ENCODE measurements at regions not wholly inside any gene's neighbourhood (a gene's known extent, or its start where the extent isn't known, plus 50 kb on each side); places are given as distances from the start of the nearest gene placed in this dataset.

DNA sequence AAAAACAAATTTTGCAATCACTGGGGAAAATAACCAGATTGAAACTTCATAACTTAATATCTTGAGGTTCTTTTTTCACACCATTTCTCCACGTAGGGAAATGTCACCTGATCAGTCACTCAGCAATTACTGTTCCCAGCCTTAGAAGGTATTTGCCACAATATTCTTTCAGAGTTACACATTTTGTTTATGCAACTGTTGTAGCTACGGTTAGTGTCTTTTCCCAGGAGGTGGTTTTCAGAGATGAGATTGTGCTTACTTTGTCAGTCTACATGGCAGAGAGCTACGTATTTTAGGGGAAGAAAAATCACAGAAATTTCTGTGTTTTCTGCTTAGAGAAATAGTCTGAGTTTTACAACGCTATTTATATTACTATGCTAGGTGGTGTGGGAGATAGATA lies 792.8 kb upstream of the B3GALT2 start:
- no peak for TF ChIP-seq CTCF (IDR thresholded peaks at IDR 0.05; ENCODE audit: control insufficient read depth, insufficient read depth, low read depth, low read length, missing control alignments)

GRCh38 chr1:193974286-193974798 lies 787.9 kb upstream of the B3GALT2 start:
- no peak overlapping the region for H3K4me3 ChIP-seq (ENCODE audit: control insufficient read depth, low read depth, low read length)
- DNase-seq (ENCODE audit: low read depth) = no peak
- TF ChIP-seq CTCF (IDR thresholded peaks at IDR 0.05; ENCODE audit: control insufficient read depth, insufficient read depth, low read depth, low read length, missing control alignments) = no peak

More for the DNA sequence above, 792.8 kb upstream of the B3GALT2 start:
- no peak overlapping the region for H3K4me3 ChIP-seq (ENCODE audit: control insufficient read depth, low read depth, low read length)
- DNase-seq (ENCODE audit: low read depth) = no peak

DNA sequence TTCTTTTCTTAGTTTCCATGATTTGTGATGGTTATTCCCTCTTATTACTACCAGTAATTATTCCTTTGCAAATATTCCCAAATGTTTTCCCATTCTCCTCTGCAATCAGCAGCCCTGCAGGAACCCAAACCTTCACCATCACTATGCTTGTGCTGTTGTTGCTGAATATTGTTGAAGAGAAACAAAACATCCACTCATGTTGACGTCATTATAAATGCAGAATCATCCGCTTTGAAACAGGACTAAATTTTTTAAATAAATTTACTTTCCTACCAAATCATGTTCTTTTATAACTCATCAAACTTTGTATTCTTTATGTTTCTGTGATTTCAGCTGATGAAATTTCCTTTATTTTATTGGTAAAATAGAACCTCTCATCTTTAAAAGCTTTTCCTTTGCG lies 787.0 kb upstream of the B3GALT2 start:
- no peak for DNase-seq (ENCODE audit: low read depth)
- H3K4me3 ChIP-seq (ENCODE audit: control insufficient read depth, low read depth, low read length) = no peak overlapping the region
- TF ChIP-seq CTCF (IDR thresholded peaks at IDR 0.05; ENCODE audit: control insufficient read depth, insufficient read depth, low read depth, low read length, missing control alignments) = no peak

- H3K4me3 ChIP-seq (ENCODE audit: control insufficient read depth, low read depth, low read length) = no peak overlapping the region
- TF ChIP-seq CTCF (IDR thresholded peaks at IDR 0.05; ENCODE audit: control insufficient read depth, insufficient read depth, low read depth, low read length, missing control alignments) = no peak
- no peak for DNase-seq (ENCODE audit: low read depth)
Observed at GRCh38 chr1:193971595-193971994, 785.2 kb upstream of the B3GALT2 start.

GRCh38 chr1:193960499-193960898 lies 774.1 kb upstream of the B3GALT2 start:
- H3K4me3 ChIP-seq (ENCODE audit: control insufficient read depth, low read depth, low read length) = no peak overlapping the region
- no peak for DNase-seq (ENCODE audit: low read depth)
- no peak for TF ChIP-seq CTCF (IDR thresholded peaks at IDR 0.05; ENCODE audit: control insufficient read depth, insufficient read depth, low read depth, low read length, missing control alignments)

- no peak for DNase-seq (ENCODE audit: low read depth)
- TF ChIP-seq CTCF (IDR thresholded peaks at IDR 0.05; ENCODE audit: control insufficient read depth, insufficient read depth, low read depth, low read length, missing control alignments) = no peak
- H3K4me3 ChIP-seq (ENCODE audit: control insufficient read depth, low read depth, low read length) = no peak overlapping the region
Observed at GRCh38 chr1:193960040-193960439, 773.6 kb upstream of the B3GALT2 start.

Measured in AG09309 (cell line).